ENCODE measurements at regions not wholly inside any gene's neighbourhood (a gene's known extent, or its start where the extent isn't known, plus 50 kb on each side); places are given as distances from the start of the nearest gene placed in this dataset.

GRCh38 chr5:90287036-90287435 is 122.5 kb downstream of the CETN3 start:
- Histone ChIP-seq H3K14ac (ENCODE audit: insufficient read length) (no peak overlapping the region), H3K18ac (ENCODE audit: extremely low read depth, low read length) (no peak overlapping the region), H3K9ac (replicated peaks in 1 of 4; ENCODE audit: extremely low read depth in 1 of 4, low read depth in 3 of 4, low read length in 3 of 4) (no peak overlapping the region), H3K27me3 (replicated peaks in 1 of 4; ENCODE audit: control insufficient read depth in 3 of 4, extremely low read depth in 1 of 4, insufficient read depth in 3 of 4, low read length in 3 of 4) (no peaks in the 10 kb centered on the region), H3K27ac (ENCODE audit: low read depth, low read length) (no peak overlapping the region), H2BK5ac (ENCODE audit: low read depth, low read length) (no peak overlapping the region), H3K4me1 (replicated peaks in 1 of 4; ENCODE audit: control insufficient read depth in 3 of 4, insufficient read depth in 4 of 4, low read length in 3 of 4) (no peaks in the 10 kb centered on the region), H3K79me2 (ENCODE audit: control insufficient read depth in 1 of 2, insufficient read depth in 2 of 2, low read length in 2 of 2) (no peaks in the 10 kb centered on the region), H3K56ac (replicated peaks; ENCODE audit: insufficient read length, low read depth, low read length) (no peak overlapping the region), H2AFZ (ENCODE audit: low read length) (no peak overlapping the region), H3K4me3 (ENCODE audit: extremely low read depth in 1 of 4, insufficient read depth in 2 of 4, low read depth in 3 of 4, low read length in 4 of 4) (no peak overlapping the region), H3K79me1 (ENCODE audit: low read depth, low read length) (no peaks in the 10 kb centered on the region), H3K4me2 (ENCODE audit: insufficient read depth in 1 of 2, low read depth in 2 of 2, low read length in 2 of 2) (no peak overlapping the region), H2BK15ac (ENCODE audit: low read length) (no peak overlapping the region), H3K4ac (replicated peaks; ENCODE audit: insufficient read length, low read depth, low read length) (no peak overlapping the region), H4K5ac (ENCODE audit: insufficient read length, low read depth, low read length) (no peak overlapping the region), H4K8ac (ENCODE audit: extremely low read depth, insufficient read depth, low read length) (no peak overlapping the region), H2BK12ac (ENCODE audit: low read depth, low read length) (no peak overlapping the region), H2AK5ac (ENCODE audit: low read depth, low read length) (no peak overlapping the region), H4K91ac (replicated peaks; ENCODE audit: insufficient read length, low read length) (no peak overlapping the region), H2BK120ac (replicated peaks; ENCODE audit: low read depth, low read length) (no peak overlapping the region), H3K36me3 (ENCODE audit: control insufficient read depth in 2 of 4, insufficient read depth in 4 of 4, low read length in 3 of 4) (no peaks in the 10 kb centered on the region), H3K23me2 (ENCODE audit: low read depth, low read length) (no peaks in the 10 kb centered on the region), H2BK20ac (ENCODE audit: low read length) (no peak overlapping the region), H3K23ac (ENCODE audit: insufficient read length) (no peak overlapping the region), H4K20me1 (replicated peaks in 1 of 2; ENCODE audit: control insufficient read depth in 1 of 2, insufficient read depth in 2 of 2, low read length in 2 of 2) (no peaks in the 10 kb centered on the region), H3K9me3 (ENCODE audit: insufficient read depth in 2 of 2, low read depth in 1 of 2, low read length in 1 of 2) (no peaks in the 10 kb centered on the region)
- TF ChIP-seq BCL11A (IDR thresholded peaks at IDR 0.05; ENCODE audit: low read depth in 2 of 2, low read length in 2 of 2) (no peak), CHD2 (IDR thresholded peaks at IDR 0.05; ENCODE audit: low read length) (no peak), CTBP2 (IDR thresholded peaks at IDR 0.05; ENCODE audit: borderline replicate concordance, insufficient read depth, insufficient read length, low read length) (no peak), CREB1 (IDR thresholded peaks at IDR 0.05) (no peak), ASH2L (IDR thresholded peaks at IDR 0.05; ENCODE audit: low read length) (no peak)
- DNase-seq (ENCODE audit: low read depth in 1 of 2, low spot score in 2 of 2), result no peak
- ChIA-PET POLR2A (ENCODE audit: partially characterized antibody) (no interaction called here), CTCF (ENCODE audit: partially characterized antibody) (interaction anchor here (0.8 kb wide), 1 partner anchor 9 kb away, joined by 4 read pairs; no protein-coding TSS in a partner anchor)
- 81% methylated on average over 1 of the region's 1 CpG; no CpG with 5 or more reads in 1 of the 2 experiments for WGBS, 2 experiments (ENCODE audit: extremely low coverage in 1 of 2, insufficient coverage in 1 of 2, insufficient read length in 1 of 2, insufficient replicate concordance in 2 of 2, low coverage in 1 of 2, low lambda C conversion rate in 2 of 2, missing lambda C conversion rate in 1 of 2)
- FAIRE-seq, result no peak
